ENCODE measurements at regions not wholly inside any gene's neighbourhood (a gene's known extent, or its start where the extent isn't known, plus 50 kb on each side); places are given as distances from the start of the nearest gene placed in this dataset.

DNA sequence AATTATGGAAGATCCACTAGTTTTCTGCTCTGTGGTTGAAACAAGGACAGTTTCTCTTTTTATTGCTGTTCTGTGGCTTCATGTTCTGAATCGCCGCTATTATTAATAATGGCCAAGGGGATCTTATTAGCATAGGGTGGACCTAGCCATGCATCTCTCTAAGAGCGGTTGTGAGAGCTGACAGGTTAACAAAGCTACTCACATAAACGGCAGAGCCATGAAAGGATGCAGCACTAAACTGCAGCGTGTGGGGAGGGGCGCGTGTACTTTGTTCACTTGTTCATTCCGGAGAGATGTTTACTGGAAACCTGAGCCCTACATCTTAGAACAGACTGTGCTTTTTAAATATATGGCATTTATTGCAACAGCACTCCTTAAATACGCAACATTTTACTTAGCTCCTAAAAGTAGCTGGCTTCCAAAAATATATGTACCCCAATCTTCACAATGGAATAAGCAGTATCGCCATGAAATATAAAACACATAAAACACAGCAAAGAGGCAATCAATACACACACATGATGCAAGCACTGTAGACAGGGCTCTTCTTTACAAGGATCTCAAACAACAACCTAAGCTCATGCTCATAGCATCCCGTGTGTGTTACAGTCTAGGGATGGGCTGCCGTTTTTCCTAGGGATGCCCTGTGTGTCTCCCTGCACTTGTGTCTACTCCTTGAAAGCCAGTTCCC is 424.6 kb downstream of the MED10 start:
- Mint-ChIP-seq H3K27ac (ENCODE audit: unreplicated experiment) (no peak overlapping the region), H3K4me1 (ENCODE audit: low read depth, unreplicated experiment) (no peaks in the 10 kb centered on the region), H3K4me3 (ENCODE audit: low read depth, unreplicated experiment) (no peak overlapping the region), H3K27me3 (ENCODE audit: unreplicated experiment) (no peaks in the 10 kb centered on the region), H3K9me3 (ENCODE audit: low read depth, unreplicated experiment) (peaks cover 13% of the 10 kb centered on the region), H3K36me3 (ENCODE audit: insufficient read depth, unreplicated experiment) (no peaks in the 10 kb centered on the region)
- intact Hi-C loops (cut with micrococcal nuclease; ENCODE audit: unreplicated experiment) = no loop called here
- DNase-seq = no peak
- TF ChIP-seq, protein P1, sequence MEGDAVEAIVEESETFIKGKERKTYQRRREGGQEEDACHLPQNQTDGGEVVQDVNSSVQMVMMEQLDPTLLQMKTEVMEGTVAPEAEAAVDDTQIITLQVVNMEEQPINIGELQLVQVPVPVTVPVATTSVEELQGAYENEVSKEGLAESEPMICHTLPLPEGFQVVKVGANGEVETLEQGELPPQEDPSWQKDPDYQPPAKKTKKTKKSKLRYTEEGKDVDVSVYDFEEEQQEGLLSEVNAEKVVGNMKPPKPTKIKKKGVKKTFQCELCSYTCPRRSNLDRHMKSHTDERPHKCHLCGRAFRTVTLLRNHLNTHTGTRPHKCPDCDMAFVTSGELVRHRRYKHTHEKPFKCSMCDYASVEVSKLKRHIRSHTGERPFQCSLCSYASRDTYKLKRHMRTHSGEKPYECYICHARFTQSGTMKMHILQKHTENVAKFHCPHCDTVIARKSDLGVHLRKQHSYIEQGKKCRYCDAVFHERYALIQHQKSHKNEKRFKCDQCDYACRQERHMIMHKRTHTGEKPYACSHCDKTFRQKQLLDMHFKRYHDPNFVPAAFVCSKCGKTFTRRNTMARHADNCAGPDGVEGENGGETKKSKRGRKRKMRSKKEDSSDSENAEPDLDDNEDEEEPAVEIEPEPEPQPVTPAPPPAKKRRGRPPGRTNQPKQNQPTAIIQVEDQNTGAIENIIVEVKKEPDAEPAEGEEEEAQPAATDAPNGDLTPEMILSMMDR (IDR thresholded peaks at IDR 0.05; ENCODE audit: unreplicated experiment) = no peak
- CTCF ChIA-PET = no interaction called here
- no TSS peak for BruUV-seq (replicated peaks)

DNA sequence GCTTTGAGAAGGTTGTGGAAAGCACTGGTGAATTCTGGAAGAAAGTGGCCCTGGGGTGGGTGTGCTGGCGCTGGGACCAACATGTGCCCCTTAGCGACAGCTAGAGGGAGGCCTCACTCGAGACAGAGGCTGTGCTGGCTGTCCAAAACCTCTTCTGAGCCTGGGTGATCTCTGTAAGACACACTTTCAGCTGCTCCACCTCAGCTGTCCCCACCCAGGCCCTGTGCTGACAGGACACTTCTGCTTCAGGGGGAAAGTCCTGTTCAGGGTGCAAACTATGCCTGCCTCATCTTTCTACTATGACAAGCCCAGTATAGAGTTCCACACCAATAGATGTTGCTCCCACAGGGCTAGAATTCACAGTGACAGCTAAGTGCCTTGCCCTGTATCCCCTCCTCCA is 426.4 kb downstream of the MED10 start:
- no peak overlapping the region for H3K4me3 Mint-ChIP-seq (ENCODE audit: low read depth, unreplicated experiment)
- intact Hi-C loops (cut with micrococcal nuclease; ENCODE audit: unreplicated experiment) = no loop called here
- no peaks in the 10 kb centered on the region for H3K36me3 Mint-ChIP-seq (ENCODE audit: insufficient read depth, unreplicated experiment)
- TF ChIP-seq, protein P1 (IDR thresholded peaks at IDR 0.05; ENCODE audit: unreplicated experiment) = no peak
- H3K27ac Mint-ChIP-seq (ENCODE audit: unreplicated experiment) = no peak overlapping the region
- peaks cover 7% of the 10 kb centered on the region for H3K9me3 Mint-ChIP-seq (ENCODE audit: low read depth, unreplicated experiment)
- no peaks in the 10 kb centered on the region for H3K4me1 Mint-ChIP-seq (ENCODE audit: low read depth, unreplicated experiment)
- H3K27me3 Mint-ChIP-seq (ENCODE audit: unreplicated experiment) = no peaks in the 10 kb centered on the region
- no TSS peak for BruUV-seq (replicated peaks)
- DNase-seq = no peak
- CTCF ChIA-PET = no interaction called here

DNA sequence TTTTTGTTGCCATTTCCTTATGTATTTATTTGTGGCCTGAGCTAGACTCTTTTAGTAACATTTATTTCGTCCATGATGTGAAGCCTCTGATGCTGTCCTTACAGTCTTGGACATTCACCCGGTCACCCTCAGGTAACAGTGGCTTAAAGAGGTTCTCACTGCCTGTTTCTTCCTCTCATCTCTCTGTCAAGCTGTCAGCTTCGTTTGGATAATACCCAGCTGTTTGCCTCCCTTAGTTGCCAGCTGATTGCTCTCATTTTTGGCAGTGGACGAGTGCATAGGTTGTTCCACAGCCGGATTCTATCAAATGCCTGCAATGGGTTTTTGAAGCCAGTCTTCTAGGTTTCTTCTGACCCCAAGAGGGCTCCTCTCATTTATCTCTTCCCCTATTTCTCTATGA is 427.7 kb downstream of the MED10 start:
- H3K4me3 Mint-ChIP-seq (ENCODE audit: low read depth, unreplicated experiment) = no peak overlapping the region
- intact Hi-C loops (cut with micrococcal nuclease; ENCODE audit: unreplicated experiment) = no loop called here
- H3K4me1 Mint-ChIP-seq (ENCODE audit: low read depth, unreplicated experiment) = no peaks in the 10 kb centered on the region
- H3K27me3 Mint-ChIP-seq (ENCODE audit: unreplicated experiment) = no peaks in the 10 kb centered on the region
- DNase-seq = no peak
- no peak overlapping the region for H3K27ac Mint-ChIP-seq (ENCODE audit: unreplicated experiment)
- no TSS peak for BruUV-seq (replicated peaks)
- H3K9me3 Mint-ChIP-seq (ENCODE audit: low read depth, unreplicated experiment) = peaks cover 4% of the 10 kb centered on the region
- CTCF ChIA-PET = no interaction called here
- TF ChIP-seq, protein P1 (IDR thresholded peaks at IDR 0.05; ENCODE audit: unreplicated experiment) = no peak
- H3K36me3 Mint-ChIP-seq (ENCODE audit: insufficient read depth, unreplicated experiment) = no peaks in the 10 kb centered on the region

DNA sequence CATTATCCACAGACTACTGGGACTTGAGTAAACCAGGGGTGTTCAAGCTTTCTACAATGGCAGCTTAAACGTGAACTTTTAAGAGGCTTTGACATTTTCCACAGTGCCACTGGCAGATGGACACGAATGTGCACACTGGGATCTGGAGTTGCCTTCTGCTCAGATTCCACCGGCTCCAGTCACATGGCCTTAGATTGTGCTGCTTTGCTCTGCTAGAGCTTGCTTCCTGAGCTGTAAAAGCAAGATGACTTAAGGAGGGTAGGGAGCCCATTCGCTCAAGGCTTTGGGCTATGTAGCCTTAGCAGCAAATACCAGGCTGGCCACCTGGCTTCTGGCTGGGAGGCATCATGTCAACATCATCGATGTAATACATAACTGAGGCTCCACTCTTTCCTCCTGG is 436.9 kb downstream of the MED10 start:
- Mint-ChIP-seq H3K4me1 (ENCODE audit: low read depth, unreplicated experiment) (no peaks in the 10 kb centered on the region), H3K4me3 (ENCODE audit: low read depth, unreplicated experiment) (no peak overlapping the region), H3K27me3 (ENCODE audit: unreplicated experiment) (no peaks in the 10 kb centered on the region), H3K36me3 (ENCODE audit: insufficient read depth, unreplicated experiment) (no peaks in the 10 kb centered on the region), H3K9me3 (ENCODE audit: low read depth, unreplicated experiment) (peaks cover 6% of the 10 kb centered on the region), H3K27ac (ENCODE audit: unreplicated experiment) (no peak overlapping the region)
- TF ChIP-seq, protein P1 (IDR thresholded peaks at IDR 0.05; ENCODE audit: unreplicated experiment) = no peak
- CTCF ChIA-PET = no interaction called here
- BruUV-seq (replicated peaks) = no TSS peak
- DNase-seq = no peak
- intact Hi-C loops (cut with micrococcal nuclease; ENCODE audit: unreplicated experiment) = no loop called here

Data from Calu3 (cell line).